GM12878 (cell line): ENCODE measurements at regions not wholly inside any gene's neighbourhood (a gene's known extent, or its start where the extent isn't known, plus 50 kb on each side); places are given as distances from the start of the nearest gene placed in this dataset.

Experiments used
- ATAC-seq: fragments of 200-7000 bp; cut with Tn5 transposase; 3 replicates; pipeline ENCODE4 v1.9.1; 2020; ENCODE audit warnings: mild to moderate bottlenecking, moderate library complexity
- BruUV-seq: library from RNA; stranded (reverse); fragments of 400-500 nt; replicated peaks from 2 replicates; lab custom pipeline; 2021; lab: Mats Ljungman, UMichigan
- CTCF ChIA-PET: fragments of 300-600 bp; sonication (Branson Sonifier 250); formaldehyde crosslinking; extraction: SDS; loops from one replicate; lab custom pipeline; 2021; ENCODE audit warnings: inconsistent platforms; lab: Yijun Ruan, JAX
- POLR2A ChIA-PET: fragments of 350-600 bp; formaldehyde crosslinking; extraction: SDS; loops from one replicate; lab custom pipeline; 2021; ENCODE audit warnings: inconsistent platforms; lab: Charles Lee
- RAD21 ChIA-PET: fragments of 300-600 bp; sonication (Branson Sonifier 250); formaldehyde crosslinking; loops from one replicate; lab custom pipeline; 2023; ENCODE audit warnings: antibody characterized with exemption; ENCODE audit not compliant: unreplicated experiment; lab: Charles Lee
- SMC1A ChIA-PET: fragments of 300-600 bp; sonication (Branson Sonifier 250); formaldehyde crosslinking; loops from one replicate; lab custom pipeline; 2023; ENCODE audit not compliant: unreplicated experiment, uncharacterized antibody; lab: Charles Lee
- DNase-seq: peaks from one replicate; pipeline ENCODE4 v3.0.0-alpha.2; 2011; ENCODE audit warnings: low read depth, low spot score
- FAIRE-seq: peaks from 3 replicates; lab custom pipeline; 2011; peaks lifted over from hg19 to GRCh38; lab: Jason Lieb, UNC
- H2AFZ ChIP-seq: 2 replicates; pipeline ENCODE4 v1.6.0; 2011; ENCODE audit warnings: low read depth, low read length, control low read depth; ENCODE audit not compliant: control insufficient read depth
- H3K27ac ChIP-seq: 2 replicates; pipeline ENCODE4 v1.5.1; 2011; ENCODE audit warnings: control low read depth; ENCODE audit not compliant: control insufficient read depth, insufficient read depth
- H3K27me3 ChIP-seq, 2 experiments: replicated peaks in 1 of 2; 2 replicates each; pipeline versions ENCODE4 v1.6.0 to v1.6.1; 2011; ENCODE audit warnings: low read length in 1 of 2; ENCODE audit not compliant: control insufficient read depth in 2 of 2, insufficient read depth in 2 of 2
- H3K36me3 ChIP-seq, 2 experiments: 2 replicates each; pipeline ENCODE4 v1.5.1; 2011; ENCODE audit warnings: low read length in 1 of 2; ENCODE audit not compliant: control insufficient read depth in 2 of 2, insufficient read depth in 2 of 2
- H3K4me1 ChIP-seq: 2 replicates; pipeline ENCODE4 v1.6.1; 2011; ENCODE audit warnings: mild to moderate bottlenecking, low read length, moderate library complexity, mixed read lengths; ENCODE audit not compliant: control insufficient read depth, insufficient read depth
- H3K4me2 ChIP-seq: 2 replicates; pipeline ENCODE4 v1.6.0; 2011; ENCODE audit warnings: control low read depth; ENCODE audit not compliant: control insufficient read depth, insufficient read depth
- H3K4me3 ChIP-seq: fragments of 200-600 bp; sonication (generic); 2 replicates; pipeline ENCODE4 v1.5.1; 2016
- H3K79me2 ChIP-seq: 2 replicates; pipeline ENCODE4 v1.6.0; 2011; ENCODE audit warnings: low read length; ENCODE audit not compliant: control insufficient read depth, insufficient read depth
- H3K9ac ChIP-seq: 2 replicates; pipeline ENCODE4 v1.8.0; 2011; ENCODE audit warnings: low read length, control low read depth, mixed read lengths; ENCODE audit not compliant: control insufficient read depth, insufficient read depth
- H3K9me3 ChIP-seq: replicated peaks from 3 replicates; pipeline ENCODE4 v1.5.1; 2011; ENCODE audit warnings: mild to moderate bottlenecking, low read length; ENCODE audit not compliant: control insufficient read depth, insufficient read depth
- H4K20me1 ChIP-seq: 2 replicates; pipeline ENCODE4 v1.6.0; 2011; ENCODE audit not compliant: control insufficient read depth, insufficient read depth
- ETV6 ChIP-seq, 2 experiments: fragments of 450-650 bp in 1 of 2; IDR thresholded peaks in 1 of 2; conservative IDR thresholded peaks in 1 of 2; 2 replicates each; pipeline ENCODE4 v1.6.1; 2014; ENCODE audit warnings: antibody characterized with exemption in 1 of 2, borderline replicate concordance in 1 of 2, low read depth in 1 of 2, mild to moderate bottlenecking in 1 of 2, moderate library complexity in 1 of 2
- IRF3 ChIP-seq: fragments of 450-650 bp; IDR thresholded peaks from 2 replicates; pipeline ENCODE4 v1.6.1; 2014; ENCODE audit warnings: mild to moderate bottlenecking
- IRF4 ChIP-seq: IDR thresholded peaks from 2 replicates; pipeline ENCODE4 v1.6.1; 2011; ENCODE audit warnings: low read depth, low read length
- MEF2A ChIP-seq: IDR thresholded peaks from 2 replicates; pipeline ENCODE4 v1.6.1; 2011; ENCODE audit warnings: low read depth, mild to moderate bottlenecking, low read length, moderate library complexity; ENCODE audit not compliant: insufficient read depth
- MXI1 ChIP-seq: fragments of 150-350 bp; IDR thresholded peaks from 2 replicates; pipeline ENCODE4 v1.6.1; 2011; ENCODE audit warnings: low read depth, mild to moderate bottlenecking, inconsistent platforms, low read length, improper control_type of control experiment
- NBN ChIP-seq: fragments of 450-650 bp; IDR thresholded peaks from 2 replicates; pipeline ENCODE4 v1.6.1; 2016
- PAX8 ChIP-seq: fragments of 450-650 bp; IDR thresholded peaks from 2 replicates; pipeline ENCODE4 v1.6.1; 2017; ENCODE audit warnings: mild to moderate bottlenecking, moderate library complexity
- RAD51 ChIP-seq: fragments of 450-650 bp; IDR thresholded peaks from 2 replicates; pipeline ENCODE4 v1.6.1; 2016; ENCODE audit warnings: moderate library complexity, mild to moderate bottlenecking, inconsistent platforms
- SMC3 ChIP-seq: IDR thresholded peaks from 2 replicates; pipeline ENCODE4 v1.6.1; 2011; ENCODE audit warnings: low read length, improper control_type of control experiment, borderline replicate concordance
- SREBF2 ChIP-seq: IDR thresholded peaks from 2 replicates; pipeline ENCODE4 v1.6.1; 2012; ENCODE audit warnings: mild to moderate bottlenecking, low read length
- TCF3 ChIP-seq: IDR thresholded peaks from 2 replicates; pipeline ENCODE4 v1.6.1; 2012; ENCODE audit warnings: low read depth, mild to moderate bottlenecking, low read length, borderline replicate concordance; ENCODE audit not compliant: insufficient read depth
- YBX1 ChIP-seq: fragments of 450-650 bp; IDR thresholded peaks from 2 replicates; pipeline ENCODE4 v1.6.1; 2016; ENCODE audit warnings: antibody characterized with exemption
- WGBS: methylation state at CpG from one replicate; pipeline ENCODE4 v1.1.6; 2016; ENCODE audit warnings: low lambda C conversion rate; ENCODE audit not compliant: insufficient replicate concordance, insufficient coverage; ENCODE audit errors: missing lambda C conversion rate; 5-methylcytosine and 5-hydroxymethylcytosine counted together
- in situ Hi-C: fragments of 300-500 bp; cut with MboI; formaldehyde crosslinking; loops from 9 replicates; pipeline ENCODE4 v1.14.3; 2018; ENCODE audit warnings: mixed read lengths
- intact Hi-C: fragments of 100-400 bp; cut with micrococcal nuclease; formaldehyde crosslinking; loops from one replicate; pipeline ENCODE4 v1.14.2; 2022; ENCODE audit not compliant: unreplicated experiment
- TF ChIP-seq, protein P1 (sequence below): fragments of 450-650 bp; IDR thresholded peaks from 2 replicates; pipeline ENCODE4 v1.6.1; 2016; ENCODE audit warnings: mild to moderate bottlenecking
- TF ChIP-seq, protein P2 (sequence below): fragments of 450-650 bp; formaldehyde crosslinking; IDR thresholded peaks from 2 replicates; pipeline ENCODE4 v1.4.0; 2022; ENCODE audit warnings: mild to moderate bottlenecking, moderate library complexity
- TF ChIP-seq, protein P3 (sequence below): fragments of 450-650 bp; formaldehyde crosslinking; IDR thresholded peaks from 2 replicates; pipeline ENCODE4 v1.5.0; 2022; ENCODE audit warnings: mild to moderate bottlenecking, missing genetic modification characterization

DNA sequence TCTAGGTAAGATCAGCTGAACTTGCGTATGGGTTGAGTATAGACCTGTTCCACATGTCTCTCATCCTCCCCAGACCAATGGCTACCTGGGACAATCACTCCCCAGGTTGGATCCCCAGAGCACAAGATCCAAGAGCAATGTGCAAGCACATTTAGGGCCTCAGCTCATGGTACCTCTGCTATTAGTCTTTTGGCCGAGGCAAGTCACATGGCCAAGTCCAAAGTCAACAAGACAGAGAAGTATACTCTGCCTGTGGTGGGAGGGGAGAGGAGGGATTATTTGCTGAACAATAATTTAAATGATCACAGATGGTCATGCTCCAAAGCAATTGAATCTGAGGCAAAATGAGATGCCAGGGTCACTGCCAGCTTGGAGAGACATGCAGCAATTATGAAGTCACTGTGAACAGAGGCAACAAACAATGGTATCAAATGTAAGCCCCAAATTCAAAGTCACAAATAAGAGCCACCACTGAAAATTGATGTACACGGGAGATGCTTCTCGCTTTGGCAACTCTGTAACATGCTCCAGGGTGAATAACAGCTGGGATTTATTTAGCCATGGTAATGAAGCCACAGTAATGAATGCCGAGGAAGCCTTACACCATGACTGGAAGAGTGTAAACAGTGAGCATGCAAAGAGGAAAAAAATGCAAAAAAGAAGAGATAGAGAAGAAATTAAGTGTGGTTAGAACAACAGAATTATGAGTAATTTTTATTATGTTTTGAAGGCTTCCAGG lies 149.1 kb downstream of the ZNF281 start:
- no peak overlapping the region for H3K4me3 ChIP-seq
- no peaks in the 10 kb centered on the region for H3K79me2 ChIP-seq
- in situ Hi-C loops, result no loop called here
- H3K27me3 ChIP-seq, result no peaks in the 10 kb centered on the region
- no peaks in the 10 kb centered on the region for H3K36me3 ChIP-seq
- intact Hi-C loops, result no loop called here
- ATAC-seq (no peak), FAIRE-seq (no peak), DNase-seq (no peak)
- peaks cover 4% of the 10 kb centered on the region; the same call in 1 of the 2 replicates for H3K4me1 ChIP-seq
- no peak overlapping the region for H3K9ac ChIP-seq
- H2AFZ ChIP-seq, result no peak overlapping the region
- ChIA-PET RAD21 (no interaction called here), CTCF (interaction anchor here (0.9 kb wide), 1 partner anchor 121 kb away, joined by 3 read pairs; no protein-coding TSS in a partner anchor), SMC1A (interaction anchor here (0.8 to 1.4 kb wide), 2 partner anchors 13 to 252 kb away, joined by 5 read pairs; no protein-coding TSS in a partner anchor), POLR2A (no interaction called here)
- H4K20me1 ChIP-seq, result no peaks in the 10 kb centered on the region
- no peaks in the 10 kb centered on the region for H3K9me3 ChIP-seq
- H3K27ac ChIP-seq, result no peak overlapping the region
- BruUV-seq, result no TSS peak
- WGBS, result 73% methylated on average over 5 of the region's 5 CpGs
- no peak overlapping the region for H3K4me2 ChIP-seq
- TF ChIP-seq RAD51 (no peak), ETV6 (conservative IDR thresholded peaks at IDR 0.05 in 1 of 2, IDR thresholded peaks at IDR 0.05 in 1 of 2; ENCODE audit: borderline replicate concordance in 1 of 2, low read depth in 1 of 2) (no peak), SMC3 (no peak), MXI1 (no peak), MEF2A (no peak), IRF3 (no peak), IRF4 (no peak), PAX8 (no peak), NBN (no peak), TCF3 (no peak), YBX1 (no peak), SREBF2 (no peak)
- TF ChIP-seq, protein P1, sequence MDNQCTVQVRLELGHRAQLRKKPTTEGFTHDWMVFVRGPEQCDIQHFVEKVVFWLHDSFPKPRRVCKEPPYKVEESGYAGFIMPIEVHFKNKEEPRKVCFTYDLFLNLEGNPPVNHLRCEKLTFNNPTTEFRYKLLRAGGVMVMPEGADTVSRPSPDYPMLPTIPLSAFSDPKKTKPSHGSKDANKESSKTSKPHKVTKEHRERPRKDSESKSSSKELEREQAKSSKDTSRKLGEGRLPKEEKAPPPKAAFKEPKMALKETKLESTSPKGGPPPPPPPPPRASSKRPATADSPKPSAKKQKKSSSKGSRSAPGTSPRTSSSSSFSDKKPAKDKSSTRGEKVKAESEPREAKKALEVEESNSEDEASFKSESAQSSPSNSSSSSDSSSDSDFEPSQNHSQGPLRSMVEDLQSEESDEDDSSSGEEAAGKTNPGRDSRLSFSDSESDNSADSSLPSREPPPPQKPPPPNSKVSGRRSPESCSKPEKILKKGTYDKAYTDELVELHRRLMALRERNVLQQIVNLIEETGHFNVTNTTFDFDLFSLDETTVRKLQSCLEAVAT, result no peak
- TF ChIP-seq, protein P2, sequence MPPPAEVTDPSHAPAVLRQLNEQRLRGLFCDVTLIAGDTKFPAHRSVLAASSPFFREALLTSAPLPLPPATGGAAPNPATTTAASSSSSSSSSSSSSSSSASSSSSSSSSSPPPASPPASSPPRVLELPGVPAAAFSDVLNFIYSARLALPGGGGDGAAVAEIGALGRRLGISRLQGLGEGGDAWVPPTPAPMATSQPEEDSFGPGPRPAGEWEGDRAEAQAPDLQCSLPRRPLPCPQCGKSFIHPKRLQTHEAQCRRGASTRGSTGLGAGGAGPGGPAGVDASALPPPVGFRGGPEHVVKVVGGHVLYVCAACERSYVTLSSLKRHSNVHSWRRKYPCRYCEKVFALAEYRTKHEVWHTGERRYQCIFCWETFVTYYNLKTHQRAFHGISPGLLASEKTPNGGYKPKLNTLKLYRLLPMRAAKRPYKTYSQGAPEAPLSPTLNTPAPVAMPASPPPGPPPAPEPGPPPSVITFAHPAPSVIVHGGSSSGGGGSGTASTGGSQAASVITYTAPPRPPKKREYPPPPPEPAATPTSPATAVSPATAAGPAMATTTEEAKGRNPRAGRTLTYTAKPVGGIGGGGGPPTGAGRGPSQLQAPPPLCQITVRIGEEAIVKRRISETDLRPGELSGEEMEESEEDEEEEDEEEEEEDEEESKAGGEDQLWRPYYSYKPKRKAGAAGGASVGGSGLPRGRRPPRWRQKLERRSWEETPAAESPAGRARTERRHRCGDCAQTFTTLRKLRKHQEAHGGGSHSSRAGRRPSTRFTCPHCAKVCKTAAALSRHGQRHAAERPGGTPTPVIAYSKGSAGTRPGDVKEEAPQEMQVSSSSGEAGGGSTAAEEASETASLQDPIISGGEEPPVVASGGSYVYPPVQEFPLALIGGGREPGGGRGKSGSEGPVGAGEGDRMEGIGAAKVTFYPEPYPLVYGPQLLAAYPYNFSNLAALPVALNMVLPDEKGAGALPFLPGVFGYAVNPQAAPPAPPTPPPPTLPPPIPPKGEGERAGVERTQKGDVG (CRISPR knock-in tag), result no peak
- TF ChIP-seq, protein P3, sequence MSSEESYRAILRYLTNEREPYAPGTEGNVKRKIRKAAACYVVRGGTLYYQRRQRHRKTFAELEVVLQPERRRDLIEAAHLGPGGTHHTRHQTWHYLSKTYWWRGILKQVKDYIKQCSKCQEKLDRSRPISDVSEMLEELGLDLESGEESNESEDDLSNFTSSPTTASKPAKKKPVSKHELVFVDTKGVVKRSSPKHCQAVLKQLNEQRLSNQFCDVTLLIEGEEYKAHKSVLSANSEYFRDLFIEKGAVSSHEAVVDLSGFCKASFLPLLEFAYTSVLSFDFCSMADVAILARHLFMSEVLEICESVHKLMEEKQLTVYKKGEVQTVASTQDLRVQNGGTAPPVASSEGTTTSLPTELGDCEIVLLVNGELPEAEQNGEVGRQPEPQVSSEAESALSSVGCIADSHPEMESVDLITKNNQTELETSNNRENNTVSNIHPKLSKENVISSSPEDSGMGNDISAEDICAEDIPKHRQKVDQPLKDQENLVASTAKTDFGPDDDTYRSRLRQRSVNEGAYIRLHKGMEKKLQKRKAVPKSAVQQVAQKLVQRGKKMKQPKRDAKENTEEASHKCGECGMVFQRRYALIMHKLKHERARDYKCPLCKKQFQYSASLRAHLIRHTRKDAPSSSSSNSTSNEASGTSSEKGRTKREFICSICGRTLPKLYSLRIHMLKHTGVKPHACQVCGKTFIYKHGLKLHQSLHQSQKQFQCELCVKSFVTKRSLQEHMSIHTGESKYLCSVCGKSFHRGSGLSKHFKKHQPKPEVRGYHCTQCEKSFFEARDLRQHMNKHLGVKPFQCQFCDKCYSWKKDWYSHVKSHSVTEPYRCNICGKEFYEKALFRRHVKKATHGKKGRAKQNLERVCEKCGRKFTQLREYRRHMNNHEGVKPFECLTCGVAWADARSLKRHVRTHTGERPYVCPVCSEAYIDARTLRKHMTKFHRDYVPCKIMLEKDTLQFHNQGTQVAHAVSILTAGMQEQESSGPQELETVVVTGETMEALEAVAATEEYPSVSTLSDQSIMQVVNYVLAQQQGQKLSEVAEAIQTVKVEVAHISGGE, result no peak
